ENCODE measurements at regions not wholly inside any gene's neighbourhood (a gene's known extent, or its start where the extent isn't known, plus 50 kb on each side); places are given as distances from the start of the nearest gene placed in this dataset.

DNA sequence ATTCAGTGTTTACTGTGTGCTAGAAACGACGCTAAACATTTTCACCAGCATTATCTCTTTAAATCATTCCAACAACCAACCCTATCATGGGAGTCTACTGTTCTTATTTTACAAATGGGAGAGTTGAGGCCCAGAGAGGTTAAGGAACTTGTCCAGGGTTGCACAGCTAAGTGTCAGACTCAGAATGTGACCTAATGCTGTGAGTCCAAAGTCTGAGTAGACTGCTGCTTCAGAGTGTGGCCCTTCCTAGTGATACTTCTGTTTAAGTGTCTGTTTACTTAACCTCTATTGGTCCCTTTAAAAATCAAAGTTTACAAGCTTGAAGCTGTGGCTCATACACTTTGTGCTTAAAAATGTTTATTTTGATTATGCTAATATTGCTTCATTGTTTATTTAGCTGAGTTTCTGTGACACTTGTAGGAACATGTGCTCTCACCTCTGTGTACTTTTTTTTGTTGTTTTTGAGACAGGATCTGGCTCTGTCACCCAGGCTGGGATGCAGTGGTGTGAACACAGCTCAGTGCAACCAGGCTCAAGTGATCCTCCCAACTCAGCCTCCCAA lies 84.4 kb upstream of the SYPL1 start:
- DNase-seq (ENCODE audit: low read depth in 2 of 2): no peak

DNA sequence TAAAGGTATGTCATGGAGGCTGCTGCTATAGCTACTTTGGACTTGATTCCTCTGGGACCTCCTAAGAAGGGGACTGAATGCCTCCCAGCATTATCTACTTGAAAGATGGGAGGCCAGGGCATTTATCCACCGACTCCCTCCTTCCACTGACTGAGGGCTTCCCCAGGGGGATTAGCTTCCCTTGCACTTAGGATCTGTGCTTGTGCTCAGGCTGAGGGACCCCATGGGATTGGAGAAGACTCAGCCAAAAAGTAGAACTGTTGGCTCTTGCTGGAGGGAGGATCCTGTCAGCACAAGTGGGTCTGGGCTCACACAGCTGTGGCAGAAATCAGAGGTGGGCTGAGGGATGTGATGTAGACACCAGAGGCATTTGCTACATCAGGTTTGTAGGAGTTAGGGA lies 81.5 kb upstream of the SYPL1 start:
- DNase-seq (ENCODE audit: low read depth in 2 of 2): no peak

DNA sequence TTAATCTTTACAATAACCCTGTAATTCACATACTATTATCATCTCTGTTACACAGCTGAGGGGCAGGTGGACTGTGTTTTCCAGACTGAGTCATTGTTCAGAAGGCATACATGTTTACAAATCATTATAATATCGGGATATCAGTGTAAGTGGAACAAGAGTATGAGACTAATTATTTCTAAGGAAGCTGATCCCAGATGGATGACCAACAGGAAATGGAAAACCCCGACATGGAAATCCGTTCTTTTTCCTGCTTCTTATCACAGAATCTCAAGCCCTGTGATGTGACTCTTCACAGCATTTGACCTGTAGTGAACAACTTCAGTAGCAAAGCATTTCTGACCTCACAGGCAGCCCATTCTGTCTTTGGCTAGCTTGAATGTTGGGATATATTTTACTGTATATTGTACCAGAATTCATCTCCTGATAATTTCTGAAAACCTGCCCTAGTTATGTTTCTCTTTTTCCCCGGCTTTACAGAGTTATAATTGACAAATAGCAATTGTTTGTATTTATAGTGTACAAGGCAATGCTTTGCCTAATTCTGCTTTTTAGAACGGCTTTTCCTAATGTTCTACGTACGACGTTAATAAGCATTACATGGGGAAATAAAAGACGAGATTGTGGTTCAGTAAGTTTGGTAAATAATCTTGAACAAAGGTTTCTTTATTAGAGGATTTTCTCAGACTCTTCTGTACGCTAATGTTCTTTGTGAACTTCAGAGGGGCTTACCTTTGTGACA lies 78.6 kb upstream of the SYPL1 start:
- no peak for DNase-seq (ENCODE audit: low read depth in 2 of 2)

DNA sequence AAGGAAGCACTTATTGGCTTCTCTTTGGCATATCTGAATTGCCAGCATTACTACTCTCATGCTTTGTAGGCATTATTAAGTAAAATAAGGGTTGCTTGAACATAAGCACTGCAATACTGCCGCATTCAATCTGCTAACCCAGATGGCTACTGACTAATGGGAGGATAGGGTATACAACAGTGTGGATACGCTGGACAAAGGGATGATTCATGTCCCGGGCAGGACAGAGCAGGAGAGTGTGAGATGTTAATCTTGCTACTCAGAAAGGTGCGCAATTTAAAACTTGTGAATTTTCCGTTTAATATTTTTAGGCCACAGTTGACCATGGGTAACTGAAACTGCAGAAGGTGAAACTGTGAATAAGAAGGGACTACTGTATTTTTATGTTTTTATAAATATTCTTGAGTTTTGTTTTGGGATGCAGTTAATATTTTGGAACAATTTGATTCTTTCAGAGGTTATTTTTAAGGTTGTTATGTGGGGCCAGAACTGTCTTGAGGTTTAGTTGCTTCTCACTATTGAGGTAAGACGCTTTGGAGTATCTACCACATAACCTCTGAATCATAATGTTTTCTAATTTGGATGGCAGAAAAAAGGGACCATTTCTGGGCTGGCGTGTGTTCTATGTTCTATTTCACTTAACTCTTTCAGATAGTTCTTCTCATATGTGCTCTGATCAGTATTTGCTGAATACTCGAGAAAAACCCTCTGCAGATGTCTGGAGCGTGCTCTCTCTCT lies 75.7 kb upstream of the SYPL1 start:
- no peak for DNase-seq (ENCODE audit: low read depth in 2 of 2)

DNA sequence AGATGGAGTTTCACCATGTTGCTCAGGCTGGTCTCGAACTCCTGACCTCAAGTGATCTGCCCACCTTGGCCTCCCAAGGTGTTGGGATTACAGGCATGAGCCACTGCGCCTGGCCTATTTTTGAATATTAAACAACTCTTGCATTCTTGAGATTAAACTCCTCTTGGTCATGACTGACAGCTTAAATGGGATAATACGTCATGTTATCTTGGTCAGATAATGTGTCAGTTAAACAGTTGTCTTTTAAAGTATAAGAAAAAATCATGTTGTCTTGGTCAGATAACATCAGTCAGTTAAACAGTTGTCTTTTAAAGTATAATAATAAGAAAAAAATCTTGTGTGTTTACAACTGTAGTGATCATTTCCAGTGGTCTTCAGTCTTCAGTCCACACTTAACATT lies 73.6 kb upstream of the SYPL1 start:
- no peak for DNase-seq (ENCODE audit: low read depth in 2 of 2)

DNA sequence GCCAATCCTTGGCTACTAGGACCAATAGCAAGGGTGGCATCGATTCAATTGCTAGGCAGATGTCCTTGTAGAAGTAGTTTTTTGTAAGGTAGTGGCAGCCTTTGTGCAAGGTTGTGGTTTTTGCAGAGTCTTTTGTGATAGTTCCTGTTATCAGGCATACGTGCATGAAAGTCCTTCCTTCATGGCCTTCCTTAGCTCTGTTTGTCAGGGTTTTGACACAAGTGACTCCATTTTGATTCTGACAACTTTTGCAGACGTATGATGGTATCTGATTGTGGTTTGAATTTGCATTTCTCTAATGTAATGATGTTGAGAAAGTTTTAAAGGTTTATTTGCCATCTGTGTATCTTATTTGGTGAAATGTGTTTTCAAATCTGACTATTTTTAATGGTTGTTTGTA lies 71.8 kb upstream of the SYPL1 start:
- DNase-seq (ENCODE audit: low read depth in 2 of 2): no peak

DNA sequence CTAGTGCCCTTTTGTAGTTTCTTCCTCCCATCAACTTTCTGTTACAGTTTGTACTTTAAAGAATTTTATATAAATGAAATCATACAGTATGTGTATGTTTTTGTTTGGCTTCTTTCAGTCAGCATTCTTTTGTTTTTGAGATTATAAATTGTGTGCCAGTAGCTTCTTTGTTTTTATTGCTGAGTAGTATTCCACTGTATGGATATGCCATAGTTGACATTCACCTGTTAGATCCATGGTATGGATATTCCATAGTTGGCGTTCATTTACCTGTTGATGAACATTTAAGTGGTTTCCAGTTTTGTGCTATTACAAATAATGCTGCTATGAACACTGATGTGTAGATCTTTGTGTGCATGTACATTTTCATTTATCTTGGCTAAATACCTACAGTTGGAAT lies 70.8 kb upstream of the SYPL1 start:
- DNase-seq (ENCODE audit: low read depth in 2 of 2): no peak

DNA sequence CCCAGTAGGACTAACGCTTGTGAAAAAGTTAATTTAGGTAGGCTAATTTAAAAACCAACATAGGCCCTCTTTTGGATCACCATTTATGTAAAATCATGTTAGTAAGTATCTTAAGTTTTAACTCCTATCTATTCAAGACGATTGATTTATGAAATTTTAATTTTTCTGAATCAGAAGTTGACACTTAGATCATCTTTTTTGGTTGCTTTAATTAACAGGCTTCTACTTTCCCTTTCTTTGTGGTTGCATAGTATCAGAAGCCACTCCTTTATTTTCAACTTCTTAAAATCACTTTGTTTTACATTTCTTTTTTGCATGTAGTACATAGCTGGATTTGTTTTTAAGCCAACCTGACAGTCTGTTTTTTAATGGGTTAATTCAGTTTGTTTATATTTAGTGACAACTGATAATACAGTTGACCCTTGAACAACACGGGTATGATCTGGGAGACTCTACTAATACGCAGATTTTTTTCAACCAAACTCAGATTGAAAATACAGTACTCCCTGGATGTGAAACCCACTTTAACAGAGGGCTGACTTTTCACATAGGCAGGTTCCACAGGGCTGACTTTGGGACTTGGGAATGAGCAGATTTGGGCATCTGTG lies 69.7 kb upstream of the SYPL1 start:
- DNase-seq (ENCODE audit: low read depth in 2 of 2): no peak

DNA sequence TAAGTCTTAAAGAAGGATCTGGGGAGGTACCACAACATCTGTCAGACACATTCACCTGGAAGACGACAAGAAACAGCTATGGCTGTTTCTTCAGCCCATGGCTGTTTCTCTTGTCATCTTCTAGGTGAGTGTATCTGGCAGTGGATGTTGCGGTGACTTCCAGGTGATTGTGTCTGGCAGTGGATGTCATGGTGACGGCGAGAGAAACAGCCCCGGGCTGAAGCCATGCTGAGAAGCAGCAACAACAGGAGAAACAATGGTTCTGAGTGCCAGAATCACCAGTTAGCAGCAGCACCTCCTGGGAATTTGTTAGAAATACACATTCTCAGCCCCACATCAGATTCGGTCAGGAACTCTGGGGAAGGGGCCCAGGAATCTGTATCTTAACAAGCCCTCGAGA lies 68.6 kb upstream of the SYPL1 start:
- DNase-seq (ENCODE audit: low read depth in 2 of 2): no peak

DNA sequence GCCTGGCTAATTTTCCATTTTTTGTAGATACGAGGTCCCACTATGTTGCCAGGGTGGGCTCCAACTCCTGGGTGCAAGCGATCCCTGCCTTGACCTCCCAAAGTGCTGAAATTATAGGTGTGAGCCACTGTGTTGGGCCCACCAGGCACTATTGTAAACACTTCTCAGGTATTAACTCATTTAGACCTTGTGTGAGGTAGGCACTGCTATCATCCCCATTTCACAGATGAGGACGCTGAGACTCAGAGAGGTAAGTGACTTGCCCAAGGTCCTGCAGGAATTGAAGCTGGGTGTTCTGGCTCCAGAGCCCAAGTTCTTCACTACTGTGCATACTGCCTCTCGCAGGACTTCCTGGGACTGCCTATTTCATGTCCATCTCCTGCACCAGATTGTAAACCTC lies 67.1 kb upstream of the SYPL1 start:
- no peak for DNase-seq (ENCODE audit: low read depth in 2 of 2)

DNA sequence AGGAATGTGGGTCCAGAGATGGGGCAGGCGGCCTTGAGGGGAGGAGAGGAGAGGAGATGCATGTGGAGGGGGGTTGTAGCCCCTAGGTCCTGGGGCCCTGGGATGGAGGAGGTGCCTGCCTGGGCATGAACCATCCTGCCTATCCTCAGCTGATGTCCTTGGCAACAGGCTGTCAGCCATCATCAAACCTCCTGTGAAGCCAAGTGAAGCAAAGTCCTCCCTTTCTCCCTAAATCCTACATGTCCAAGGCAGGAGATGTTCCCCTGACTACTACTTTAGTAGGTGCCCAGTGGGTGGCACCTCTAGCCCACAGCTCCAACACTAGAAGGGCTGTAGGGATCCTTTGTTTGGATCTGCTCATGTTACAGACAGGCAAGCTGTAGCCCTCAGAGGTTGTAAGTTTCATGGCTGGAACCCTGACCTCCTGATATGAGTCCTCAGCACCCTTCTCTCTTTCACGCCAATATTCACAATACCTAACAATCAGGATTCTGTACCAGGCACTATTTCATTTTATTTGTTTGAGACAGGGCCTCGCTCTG lies 66.6 kb upstream of the SYPL1 start:
- DNase-seq (ENCODE audit: low read depth in 2 of 2): peak in 1 of 2 experiments; percentile 20

DNA sequence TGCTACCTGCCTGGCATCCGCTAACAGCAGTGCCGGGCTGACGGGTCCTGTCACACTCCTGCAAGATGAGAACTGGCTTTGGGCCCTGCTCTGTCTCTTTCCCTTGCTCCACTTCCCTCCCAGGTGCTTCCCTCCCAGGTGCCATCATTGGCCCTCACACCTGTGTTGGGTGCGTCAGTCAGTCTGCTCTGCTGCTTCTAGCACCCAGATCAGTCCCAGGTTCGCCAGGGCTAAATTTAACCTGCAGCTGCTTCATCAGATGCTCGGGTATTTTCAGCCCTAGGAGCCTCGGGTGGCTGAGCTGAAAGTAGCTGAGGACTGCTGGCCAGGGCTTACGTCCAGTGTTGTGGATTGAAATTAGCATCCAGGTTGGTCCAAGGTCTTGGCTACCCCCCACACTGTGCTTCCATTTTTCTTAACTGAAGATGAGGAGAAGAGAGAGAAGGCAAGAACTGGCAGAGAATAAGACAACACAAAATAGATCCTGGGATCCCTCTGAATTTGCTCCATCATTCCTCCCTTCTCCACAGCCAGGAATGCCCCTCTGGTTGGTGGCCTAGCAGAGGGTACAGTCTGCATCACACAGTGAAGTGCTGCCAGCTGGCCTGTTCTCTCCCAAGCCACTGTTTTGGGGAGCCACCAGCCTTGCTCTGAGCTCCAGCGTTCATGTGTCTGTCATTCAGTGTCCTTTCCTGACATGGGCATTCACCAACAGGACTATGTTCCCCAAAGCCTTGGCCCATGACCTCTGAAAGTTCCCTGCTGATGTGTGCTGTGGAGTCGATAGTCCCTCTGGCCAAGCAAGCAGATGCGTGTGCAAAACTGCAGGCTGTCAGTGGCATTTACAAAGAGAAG lies 65.9 kb upstream of the SYPL1 start:
- no peak for DNase-seq (ENCODE audit: low read depth in 2 of 2)

DNA sequence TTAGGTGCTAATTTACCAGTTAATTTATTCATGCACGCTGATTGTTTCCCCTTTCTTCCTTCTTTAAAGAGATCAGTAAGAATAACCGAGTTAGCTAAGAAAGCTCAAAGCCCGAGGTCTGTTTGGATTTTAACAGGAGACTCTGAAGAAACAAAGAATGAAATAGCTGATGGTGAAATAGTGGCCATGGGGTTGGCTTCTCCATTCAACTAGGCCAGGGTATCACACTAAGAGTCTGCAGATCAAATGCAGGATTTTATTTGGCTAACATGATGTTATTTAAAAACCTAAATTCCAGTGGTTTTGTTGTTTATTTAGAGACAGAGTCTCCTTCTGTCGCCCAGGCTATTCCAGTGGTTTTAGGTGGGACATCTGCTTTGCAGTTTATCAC lies 65.2 kb upstream of the SYPL1 start:
- no peak for DNase-seq (ENCODE audit: low read depth in 2 of 2)

DNA sequence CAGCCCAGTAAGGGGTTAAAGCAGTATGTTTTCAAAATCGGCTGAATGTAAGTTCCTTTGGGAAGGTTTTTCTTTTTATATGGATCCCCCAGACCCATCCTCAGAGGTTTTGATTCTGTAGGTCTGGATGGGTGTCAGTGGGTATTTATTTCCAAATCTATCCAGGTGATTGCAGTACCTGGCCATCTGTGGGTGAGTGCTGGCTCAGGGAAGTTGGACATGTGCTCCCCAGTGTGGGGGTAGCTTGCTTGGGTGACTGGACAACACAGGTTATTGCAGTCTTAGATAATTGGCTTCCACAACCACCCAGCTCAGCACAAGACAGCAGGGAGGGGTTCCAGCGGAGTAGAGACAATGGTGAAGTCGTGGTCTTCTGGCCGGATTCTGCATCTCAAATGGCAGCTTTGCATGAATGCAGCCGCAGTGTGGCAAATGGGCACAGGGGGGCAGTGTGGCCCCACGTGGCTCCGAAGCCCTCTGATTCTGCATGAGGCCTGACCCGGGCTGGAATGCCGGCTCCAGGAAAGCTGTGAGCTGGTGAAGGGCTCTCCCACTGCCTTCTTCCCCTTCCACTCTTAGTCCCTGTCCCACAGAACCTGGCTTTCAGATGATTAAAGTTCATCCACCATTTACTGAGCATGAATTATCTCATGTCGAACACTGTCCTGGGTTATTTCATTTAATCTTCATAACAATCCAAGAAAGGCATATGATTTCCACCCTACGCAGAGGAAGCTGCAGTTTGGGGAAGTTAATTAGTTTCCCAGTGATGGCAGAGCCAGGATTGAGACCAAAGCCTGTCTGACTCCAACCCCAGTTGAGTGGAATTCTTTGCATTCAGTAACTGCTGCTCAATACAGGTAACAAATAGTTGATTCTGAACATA lies 64.5 kb upstream of the SYPL1 start:
- peak; percentile 52 to 56 for DNase-seq (ENCODE audit: low read depth in 2 of 2)

DNA sequence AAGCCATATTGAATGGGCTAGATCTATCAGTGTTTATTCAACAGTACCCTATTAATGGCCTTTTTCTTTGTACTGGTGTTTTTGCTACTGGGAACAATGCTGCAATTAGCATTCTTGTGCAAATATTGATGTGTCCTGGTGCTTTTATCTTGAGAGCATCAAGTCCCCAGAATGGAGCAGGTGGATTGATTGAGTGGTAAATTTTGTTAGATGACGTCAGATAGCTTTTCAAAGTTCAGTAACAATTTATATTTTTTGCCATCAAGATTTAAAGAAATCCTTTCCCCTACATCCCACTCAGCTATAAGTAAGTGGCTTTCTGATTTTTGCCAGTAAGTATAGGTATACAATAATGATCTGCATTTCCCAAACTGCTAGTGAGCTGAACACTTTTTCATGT lies 63.4 kb upstream of the SYPL1 start:
- no peak for DNase-seq (ENCODE audit: low read depth in 2 of 2)

DNA sequence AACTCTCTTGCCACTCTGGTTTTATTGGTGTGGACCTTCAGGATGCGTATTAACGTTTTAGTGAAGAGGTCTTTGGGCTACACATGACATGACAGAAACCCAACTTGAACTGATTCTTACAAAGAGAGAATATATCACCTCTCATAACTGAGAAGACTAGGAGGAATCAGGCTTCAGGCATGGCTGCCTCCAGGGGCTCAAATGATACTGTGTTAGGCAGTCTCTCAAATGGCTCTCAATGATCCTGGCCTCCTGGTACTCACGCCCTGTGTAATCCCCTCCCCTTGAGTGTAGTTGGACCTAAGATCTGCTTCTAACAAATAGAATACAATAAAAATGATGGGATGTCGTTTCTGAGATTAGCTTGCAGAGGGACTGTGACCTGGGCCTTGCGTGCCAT lies 58.5 kb upstream of the SYPL1 start:
- DNase-seq (ENCODE audit: low read depth in 2 of 2): no peak

DNA sequence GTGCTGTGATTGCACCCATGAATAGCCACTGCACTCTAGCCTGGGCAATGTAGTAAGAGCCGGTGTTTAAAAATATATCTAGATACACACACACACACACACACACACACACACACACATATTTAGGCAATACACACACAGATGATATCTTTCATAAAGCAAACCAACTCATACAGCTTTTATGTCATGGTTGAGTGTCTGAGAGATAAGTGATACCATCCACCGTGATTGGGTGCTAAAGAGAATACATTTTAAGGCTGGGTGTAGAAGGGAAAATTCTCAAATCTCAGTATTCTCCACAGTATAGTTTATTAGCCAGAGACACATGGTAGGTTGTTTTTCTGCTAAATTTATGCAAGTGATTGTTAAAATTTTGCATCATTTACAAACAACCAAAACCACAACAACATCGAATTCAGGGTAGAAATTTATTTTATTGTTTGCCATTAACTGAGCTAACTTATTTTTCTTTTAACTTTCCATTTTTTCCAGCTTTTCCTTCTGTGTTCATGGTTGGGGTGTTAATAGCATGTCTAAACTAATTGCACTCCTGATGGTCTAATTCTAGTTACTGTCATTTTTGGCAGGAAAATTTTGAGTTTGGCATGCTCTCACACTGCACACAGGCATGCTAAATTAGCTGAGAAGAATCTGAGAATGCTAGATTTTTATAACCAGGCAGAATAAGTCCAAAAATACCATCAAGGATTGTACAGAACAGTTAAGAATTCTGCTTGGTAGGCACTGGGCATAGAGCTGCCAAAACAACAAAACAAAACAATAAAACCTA lies 57.9 kb upstream of the SYPL1 start:
- no peak for DNase-seq (ENCODE audit: low read depth in 2 of 2)

DNA sequence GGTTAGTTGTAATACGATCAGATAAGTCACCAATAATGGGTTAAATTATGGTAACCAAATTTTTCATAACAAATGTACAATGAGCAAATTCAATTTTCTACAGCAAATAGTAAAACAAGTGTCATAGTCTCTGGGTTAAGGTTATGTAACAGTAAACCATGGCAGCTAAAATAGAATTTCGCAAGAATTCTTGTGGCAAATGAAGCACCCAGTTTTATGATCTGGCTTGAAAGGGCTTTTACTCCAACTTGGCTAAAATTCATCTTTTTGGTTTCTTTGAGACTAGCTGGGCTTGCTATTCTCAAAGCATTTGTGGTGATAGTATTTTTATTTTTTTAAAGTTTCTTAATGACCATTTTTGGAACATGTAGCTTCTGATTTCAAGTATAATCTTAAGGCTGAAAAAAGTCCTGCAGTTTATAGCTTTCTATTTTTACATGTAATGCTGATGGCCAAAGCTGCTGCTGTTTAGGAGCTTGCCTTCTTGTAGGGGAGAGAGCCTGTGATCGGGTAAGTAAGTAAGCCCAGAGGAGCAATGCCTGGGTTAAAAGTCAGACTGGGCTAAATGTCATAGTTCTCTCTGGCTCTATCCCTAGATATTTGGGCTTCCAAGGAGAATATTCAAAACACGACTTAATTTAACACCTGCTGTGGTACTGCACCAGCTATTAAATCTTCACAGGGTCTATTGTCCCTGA lies 55.5 kb upstream of the SYPL1 start:
- peak in 1 of 2 experiments; percentile 7 for DNase-seq (ENCODE audit: low read depth in 2 of 2)

Data from fibroblast of skin of left quadriceps (primary cell).